Transverse colon (tissue), 4 donors: ENCODE measurements at regions not wholly inside any gene's neighbourhood (a gene's known extent, or its start where the extent isn't known, plus 50 kb on each side); places are given as distances from the start of the nearest gene placed in this dataset.

Experiments
- CTCF ChIP-seq, 5 experiments: fragments of 200-600 bp in 3 of 5; fragments of 450-650 bp in 2 of 5; sonication (generic) in 3 of 5; IDR thresholded peaks; 1 replicate in 2 of 5; 2 replicates in 3 of 5; pipeline ENCODE4 v1.5.1; 2016 to 2017; ENCODE audit warnings: antibody characterized with exemption in 5 of 5, inconsistent platforms in 3 of 5, mild to moderate bottlenecking in 2 of 5, moderate library complexity in 1 of 5
- POLR2AphosphoS5 ChIP-seq, 3 donors: sonication (generic); formaldehyde crosslinking; IDR thresholded peaks; one replicate each; pipeline ENCODE4 v1.6.1; 2016; ENCODE audit warnings: antibody characterized with exemption in 3 of 3

- no peak for TF ChIP-seq POLR2AphosphoS5 (IDR thresholded peaks at IDR 0.05)
- TF ChIP-seq CTCF (IDR thresholded peaks at IDR 0.05) = no peak
These were observed 85.5 kb downstream of the FZD10 start for GRCh38 chr12:130247634-130248237.
